ENCODE measurements at regions not wholly inside any gene's neighbourhood (a gene's known extent, or its start where the extent isn't known, plus 50 kb on each side); places are given as distances from the start of the nearest gene placed in this dataset.

DNA sequence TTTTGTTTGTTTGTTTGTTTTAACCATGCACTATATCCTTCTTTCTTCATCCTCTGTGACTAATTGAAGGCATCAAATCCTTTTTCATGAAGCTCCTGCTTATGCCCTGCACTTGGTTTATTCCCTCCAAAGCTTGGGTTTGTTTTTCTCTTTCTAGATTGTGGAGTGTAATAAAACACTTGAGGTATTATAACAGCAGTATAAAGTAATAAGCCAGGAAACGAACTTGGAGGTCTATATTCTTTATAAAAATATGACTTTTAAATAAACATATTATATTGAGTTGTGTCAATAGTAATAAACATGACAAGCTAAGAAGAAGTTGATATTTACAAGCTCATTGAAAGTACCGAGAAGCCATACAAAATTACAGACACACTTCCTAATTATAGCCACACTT lies 659.4 kb downstream of the RFPL4B start:
- no peaks in the 10 kb centered on the region for H3K27me3 ChIP-seq (replicated peaks; ENCODE audit: insufficient read depth, low read length)
- H3K9me2 ChIP-seq (replicated peaks; ENCODE audit: insufficient read depth, low read length), result no peaks in the 10 kb centered on the region
- no peaks in the 10 kb centered on the region for H3F3A ChIP-seq (ENCODE audit: insufficient read depth, low read length)
- no peaks in the 10 kb centered on the region for H3K79me2 ChIP-seq (ENCODE audit: low read length)
- no peaks in the 10 kb centered on the region for H4K20me1 ChIP-seq (ENCODE audit: insufficient read depth, low read length)
- no peak overlapping the region for H3K27ac ChIP-seq (ENCODE audit: low read length)
- no peak overlapping the region for H3K9ac ChIP-seq (ENCODE audit: low read length)
- no peak overlapping the region for H3K4me3 ChIP-seq (ENCODE audit: low read length)
- no peak for TF ChIP-seq CTCF (IDR thresholded peaks at IDR 0.05; ENCODE audit: low read length)
- TF ChIP-seq EZH2phosphoT487 (IDR thresholded peaks at IDR 0.05; ENCODE audit: low read length), result no peak
- no peak for TF ChIP-seq EZH2 (optimal IDR thresholded peaks at IDR 0.05; ENCODE audit: low read depth, low read length)
- no peaks in the 10 kb centered on the region for H3K36me3 ChIP-seq (replicated peaks; ENCODE audit: insufficient read depth, low read length)
- DNase-seq, result no peak
- H3K9me3 ChIP-seq (replicated peaks; ENCODE audit: insufficient read depth, low read length), result no peaks in the 10 kb centered on the region
- H3K4me1 ChIP-seq (ENCODE audit: low read length), result no peaks in the 10 kb centered on the region
- no peak overlapping the region for H2AFZ ChIP-seq (ENCODE audit: low read length)
- H3K4me2 ChIP-seq (ENCODE audit: low read depth, low read length), result no peak overlapping the region

DNA sequence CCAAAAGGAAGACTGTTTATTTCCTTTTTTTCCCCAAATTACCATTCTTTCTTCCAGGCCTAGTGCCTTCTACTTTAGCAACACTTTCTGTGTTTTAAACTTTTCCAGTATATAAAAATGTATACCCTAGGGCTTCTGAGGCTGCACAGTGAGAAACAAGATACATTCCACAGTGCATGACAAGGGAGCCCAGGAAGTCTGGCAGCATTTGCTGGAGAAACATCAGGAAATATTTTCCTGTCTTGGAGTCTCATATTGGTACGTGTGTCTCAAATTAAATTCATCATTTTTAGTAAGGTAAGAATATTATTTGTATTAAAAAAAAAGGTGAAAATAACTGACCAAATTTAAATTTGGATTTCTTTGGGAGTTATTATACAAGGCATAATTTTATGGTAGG lies 662.6 kb downstream of the RFPL4B start:
- Histone ChIP-seq H4K20me1 (ENCODE audit: insufficient read depth, low read length) (no peaks in the 10 kb centered on the region), H3F3A (ENCODE audit: insufficient read depth, low read length) (no peaks in the 10 kb centered on the region), H3K4me3 (ENCODE audit: low read length) (no peak overlapping the region), H3K36me3 (replicated peaks; ENCODE audit: insufficient read depth, low read length) (no peaks in the 10 kb centered on the region), H3K9ac (ENCODE audit: low read length) (no peak overlapping the region), H3K79me2 (ENCODE audit: low read length) (no peaks in the 10 kb centered on the region), H3K4me2 (ENCODE audit: low read depth, low read length) (no peak overlapping the region), H3K9me2 (replicated peaks; ENCODE audit: insufficient read depth, low read length) (no peaks in the 10 kb centered on the region), H2AFZ (ENCODE audit: low read length) (no peak overlapping the region), H3K9me3 (replicated peaks; ENCODE audit: insufficient read depth, low read length) (no peaks in the 10 kb centered on the region), H3K27ac (ENCODE audit: low read length) (no peak overlapping the region), H3K4me1 (ENCODE audit: low read length) (no peaks in the 10 kb centered on the region), H3K27me3 (replicated peaks; ENCODE audit: insufficient read depth, low read length) (no peaks in the 10 kb centered on the region)
- no peak for DNase-seq
- TF ChIP-seq EZH2phosphoT487 (IDR thresholded peaks at IDR 0.05; ENCODE audit: low read length), result no peak
- no peak for TF ChIP-seq EZH2 (optimal IDR thresholded peaks at IDR 0.05; ENCODE audit: low read depth, low read length)
- no peak for TF ChIP-seq CTCF (IDR thresholded peaks at IDR 0.05; ENCODE audit: low read length)

DNA sequence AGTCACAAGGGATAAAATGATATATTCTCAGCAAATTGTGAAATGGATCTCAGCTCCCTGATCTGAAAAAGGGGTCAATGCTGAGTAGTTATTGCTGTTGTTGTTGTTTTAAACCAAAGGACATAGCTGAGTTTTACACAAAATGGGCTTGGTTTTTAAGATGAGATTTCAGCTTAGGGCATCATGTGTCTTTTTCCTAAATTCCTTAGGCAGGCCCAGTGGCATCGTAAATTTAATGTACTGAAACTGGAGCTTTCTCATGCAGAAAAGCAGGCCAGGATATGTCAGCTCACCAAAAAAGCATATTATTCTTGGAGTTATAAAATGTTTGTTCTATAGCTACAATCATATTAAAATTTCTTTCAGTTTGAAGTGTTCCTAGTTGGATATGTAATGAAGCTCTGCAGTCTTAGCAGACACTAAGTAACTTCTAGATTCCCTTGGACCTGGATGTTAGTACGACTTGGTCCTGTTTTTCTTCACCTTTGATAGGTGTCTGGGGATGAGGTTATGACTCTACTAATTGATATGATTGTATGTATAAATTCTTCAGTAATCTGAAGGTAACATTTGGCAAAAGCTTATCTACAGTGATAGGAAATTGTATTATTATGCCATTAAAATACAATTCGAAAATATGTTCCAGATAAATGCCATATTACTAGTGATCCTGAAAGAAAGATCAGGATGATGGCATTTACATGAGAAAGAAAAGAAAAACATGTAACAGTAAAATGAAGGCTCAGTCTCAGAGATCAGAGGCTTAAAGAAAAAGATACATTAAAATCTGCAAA lies 663.3 kb downstream of the RFPL4B start:
- H3K4me1 ChIP-seq (ENCODE audit: low read length), result no peaks in the 10 kb centered on the region
- H4K20me1 ChIP-seq (ENCODE audit: insufficient read depth, low read length), result no peaks in the 10 kb centered on the region
- DNase-seq, result no peak
- no peaks in the 10 kb centered on the region for H3F3A ChIP-seq (ENCODE audit: insufficient read depth, low read length)
- no peaks in the 10 kb centered on the region for H3K9me3 ChIP-seq (replicated peaks; ENCODE audit: insufficient read depth, low read length)
- H3K4me2 ChIP-seq (ENCODE audit: low read depth, low read length), result no peak overlapping the region
- H3K27ac ChIP-seq (ENCODE audit: low read length), result no peak overlapping the region
- no peaks in the 10 kb centered on the region for H3K79me2 ChIP-seq (ENCODE audit: low read length)
- H3K4me3 ChIP-seq (ENCODE audit: low read length), result no peak overlapping the region
- no peaks in the 10 kb centered on the region for H3K9me2 ChIP-seq (replicated peaks; ENCODE audit: insufficient read depth, low read length)
- H3K27me3 ChIP-seq (replicated peaks; ENCODE audit: insufficient read depth, low read length), result no peaks in the 10 kb centered on the region
- TF ChIP-seq EZH2 (optimal IDR thresholded peaks at IDR 0.05; ENCODE audit: low read depth, low read length), result no peak
- no peak for TF ChIP-seq CTCF (IDR thresholded peaks at IDR 0.05; ENCODE audit: low read length)
- TF ChIP-seq EZH2phosphoT487 (IDR thresholded peaks at IDR 0.05; ENCODE audit: low read length), result no peak
- no peak overlapping the region for H2AFZ ChIP-seq (ENCODE audit: low read length)
- H3K9ac ChIP-seq (ENCODE audit: low read length), result no peak overlapping the region
- H3K36me3 ChIP-seq (replicated peaks; ENCODE audit: insufficient read depth, low read length), result no peaks in the 10 kb centered on the region

Measured in MM.1S (cell line).